Brain microvascular endothelial cell (primary cell): ENCODE measurements at regions not wholly inside any gene's neighbourhood (a gene's known extent, or its start where the extent isn't known, plus 50 kb on each side); places are given as distances from the start of the nearest gene placed in this dataset.
"Not testable (repeated sequence)": the region's sequence is repeated elsewhere in the genome, so short reads cannot be mapped to it uniquely, and the experiment has no call there.

Experiments
- DNase-seq: peaks from one replicate; pipeline ENCODE4 v3.0.0-alpha.2; 2020
- H3K27ac ChIP-seq: fragments of 250-450 bp; sonication (Bioruptor Pico); 2 replicates; pipeline ENCODE4 v1.5.1; 2020; ENCODE audit warnings: mild to moderate bottlenecking, moderate library complexity
- H3K27me3 ChIP-seq: fragments of 250-450 bp; sonication (Bioruptor Pico); replicated peaks from 2 replicates; pipeline ENCODE4 v1.5.1; 2020; ENCODE audit warnings: mild to moderate bottlenecking
- H3K36me3 ChIP-seq: fragments of 250-450 bp; sonication (Bioruptor Pico); replicated peaks from 2 replicates; pipeline ENCODE4 v1.5.1; 2020; ENCODE audit warnings: mild to moderate bottlenecking
- H3K4me3 ChIP-seq: 2 replicates; pipeline ENCODE4 v1.5.1; 2011; ENCODE audit warnings: low read depth, mild to moderate bottlenecking, control low read depth, low read length, moderate library complexity
- in situ Hi-C: cut with HindIII; loops from 2 replicates; pipeline ENCODE4 v1.10.0; 2017; ENCODE audit warnings: low sequenced_read_pairs, low pct_ligation_motif_present
- TF ChIP-seq, protein P1 (sequence below): IDR thresholded peaks from 2 replicates; pipeline ENCODE4 v1.5.1; 2011; ENCODE audit warnings: low read depth, mild to moderate bottlenecking, moderate library complexity, low read length, control low read depth, inconsistent platforms; ENCODE audit errors: missing control alignments

- TF ChIP-seq, protein P1, sequence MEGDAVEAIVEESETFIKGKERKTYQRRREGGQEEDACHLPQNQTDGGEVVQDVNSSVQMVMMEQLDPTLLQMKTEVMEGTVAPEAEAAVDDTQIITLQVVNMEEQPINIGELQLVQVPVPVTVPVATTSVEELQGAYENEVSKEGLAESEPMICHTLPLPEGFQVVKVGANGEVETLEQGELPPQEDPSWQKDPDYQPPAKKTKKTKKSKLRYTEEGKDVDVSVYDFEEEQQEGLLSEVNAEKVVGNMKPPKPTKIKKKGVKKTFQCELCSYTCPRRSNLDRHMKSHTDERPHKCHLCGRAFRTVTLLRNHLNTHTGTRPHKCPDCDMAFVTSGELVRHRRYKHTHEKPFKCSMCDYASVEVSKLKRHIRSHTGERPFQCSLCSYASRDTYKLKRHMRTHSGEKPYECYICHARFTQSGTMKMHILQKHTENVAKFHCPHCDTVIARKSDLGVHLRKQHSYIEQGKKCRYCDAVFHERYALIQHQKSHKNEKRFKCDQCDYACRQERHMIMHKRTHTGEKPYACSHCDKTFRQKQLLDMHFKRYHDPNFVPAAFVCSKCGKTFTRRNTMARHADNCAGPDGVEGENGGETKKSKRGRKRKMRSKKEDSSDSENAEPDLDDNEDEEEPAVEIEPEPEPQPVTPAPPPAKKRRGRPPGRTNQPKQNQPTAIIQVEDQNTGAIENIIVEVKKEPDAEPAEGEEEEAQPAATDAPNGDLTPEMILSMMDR = no peak
- Histone ChIP-seq H3K27me3 (no peaks in the 10 kb centered on the region), H3K36me3 (no peaks in the 10 kb centered on the region), H3K4me3 (no peak overlapping the region), H3K27ac (no peak overlapping the region)
- DNase-seq = no peak
- in situ Hi-C loops = no loop called here
These were observed 1352.2 kb upstream of the ACO1 start for GRCh38 chr9:31032206-31032605.

DNA sequence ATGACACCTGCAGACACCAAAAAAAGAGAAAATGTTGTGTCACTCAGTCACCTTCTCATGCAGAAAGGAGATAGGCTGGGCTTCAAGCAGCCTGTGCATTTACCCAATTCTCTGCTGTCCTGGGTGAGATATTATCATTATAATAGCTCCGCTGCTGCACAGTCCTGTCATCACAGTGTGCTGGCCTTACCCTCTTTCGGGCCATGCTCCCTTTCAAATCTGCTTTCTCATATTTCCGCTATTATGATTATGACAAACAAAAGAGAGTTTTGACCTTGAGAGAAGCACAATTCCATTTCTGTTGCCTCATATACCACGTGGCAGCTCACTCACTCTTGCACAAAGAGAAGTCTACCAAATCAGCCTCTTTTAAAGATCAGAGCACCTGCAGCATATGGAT lies 1350.1 kb upstream of the ACO1 start:
- no peak for DNase-seq
- in situ Hi-C loops = no loop called here
- no peaks in the 10 kb centered on the region for H3K27me3 ChIP-seq
- H3K36me3 ChIP-seq = no peaks in the 10 kb centered on the region
- no peak overlapping the region for H3K27ac ChIP-seq
- no peak overlapping the region for H3K4me3 ChIP-seq
- TF ChIP-seq, protein P1 = no peak

GRCh38 chr9:31040564-31040963 lies 1343.9 kb upstream of the ACO1 start:
- DNase-seq = no peak
- H3K27me3 ChIP-seq = no peaks in the 10 kb centered on the region
- H3K4me3 ChIP-seq = no peak overlapping the region
- H3K27ac ChIP-seq = no peak overlapping the region
- in situ Hi-C loops = no loop called here
- TF ChIP-seq, protein P1 = no peak
- H3K36me3 ChIP-seq = no peaks in the 10 kb centered on the region

DNA sequence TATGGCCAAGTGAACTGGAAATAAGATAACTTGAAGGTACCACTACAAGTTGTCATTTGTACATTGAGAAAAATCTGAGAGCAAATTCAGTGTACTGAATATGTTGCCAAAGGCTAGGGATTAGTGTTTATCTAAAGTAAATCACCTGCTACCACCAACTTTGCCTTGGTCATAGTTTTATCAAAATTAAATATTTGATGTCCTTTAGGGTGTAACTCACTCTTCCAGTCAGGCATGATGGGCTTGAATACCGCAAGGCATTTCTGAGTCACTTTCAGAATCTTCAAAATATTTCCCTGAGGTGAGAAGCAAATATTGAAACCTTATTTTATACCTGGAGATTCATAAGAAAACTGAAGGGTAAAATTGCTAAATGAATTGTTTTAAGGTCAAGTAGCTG lies 1338.6 kb upstream of the ACO1 start:
- Histone ChIP-seq H3K27ac (no peak overlapping the region), H3K4me3 (no peak overlapping the region), H3K27me3 (no peaks in the 10 kb centered on the region), H3K36me3 (no peaks in the 10 kb centered on the region)
- no peak for DNase-seq
- in situ Hi-C loops = no loop called here
- TF ChIP-seq, protein P1 = no peak

DNA sequence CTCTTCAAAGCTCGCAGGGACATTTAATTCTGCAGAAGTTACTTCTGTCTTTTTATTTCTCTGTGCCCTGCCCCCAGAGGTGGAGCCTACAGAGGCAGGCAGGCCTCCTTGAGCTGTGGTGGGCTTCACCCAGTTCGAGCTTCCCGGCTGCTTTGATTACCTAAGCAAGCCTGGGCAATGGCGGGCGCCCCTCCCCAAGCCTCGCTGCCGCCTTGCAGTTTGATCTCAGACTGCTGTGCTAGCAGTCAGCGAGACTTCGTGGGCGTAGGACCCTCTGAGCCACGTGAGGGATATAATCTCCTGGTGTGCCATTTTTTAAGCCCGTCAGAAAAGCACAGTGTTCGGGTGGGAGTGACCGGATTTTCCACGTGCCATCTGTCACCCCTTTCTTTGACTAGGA lies 1322.9 kb upstream of the ACO1 start:
- H3K27me3 ChIP-seq, H3K27ac ChIP-seq, in situ Hi-C loops, H3K4me3 ChIP-seq, H3K36me3 ChIP-seq, DNase-seq: not testable (repeated sequence)

- no peak for DNase-seq
- Histone ChIP-seq H3K36me3 (no peaks in the 10 kb centered on the region), H3K27ac (no peak overlapping the region), H3K4me3 (no peak overlapping the region), H3K27me3 (no peaks in the 10 kb centered on the region)
- TF ChIP-seq, protein P1 = no peak
- in situ Hi-C loops = no loop called here
These were observed 1318.8 kb upstream of the ACO1 start for GRCh38 chr9:31065691-31066090.
